CD14-positive monocyte (primary cell): ENCODE measurements at regions not wholly inside any gene's neighbourhood (a gene's known extent, or its start where the extent isn't known, plus 50 kb on each side); places are given as distances from the start of the nearest gene placed in this dataset.

Source experiments
- DNase-seq, 3 donors: peaks; one replicate each; pipeline ENCODE4 v3.0.0-alpha.2; 2011 to 2022
- H2AFZ ChIP-seq: 2 replicates; pipeline ENCODE4 v1.6.0; 2012; ENCODE audit warnings: mild to moderate bottlenecking, low read depth, low read length, inconsistent platforms; ENCODE audit not compliant: insufficient read depth, poor library complexity, severe bottlenecking
- H3K27ac ChIP-seq, 2 donors: 1 replicate in 1 of 2; 2 replicates in 1 of 2; pipeline ENCODE4 v1.5.1; 2012 to 2013; ENCODE audit warnings: low read length in 2 of 2, control low read depth in 1 of 2, inconsistent platforms in 1 of 2, low read depth in 1 of 2, mild to moderate bottlenecking in 1 of 2
- H3K27me3 ChIP-seq, 2 donors: one replicate each; pipeline versions ENCODE4 v1.6.0 to v1.6.1; 2011 to 2013; ENCODE audit warnings: low read length in 2 of 2; ENCODE audit not compliant: control insufficient read depth in 2 of 2, insufficient read depth in 2 of 2
- H3K36me3 ChIP-seq, 2 donors: replicated peaks in 1 of 2; 1 replicate in 1 of 2; 2 replicates in 1 of 2; pipeline versions ENCODE4 v1.5.1 to v1.6.1; 2012 to 2013; ENCODE audit warnings: low read length in 2 of 2, control low read depth in 1 of 2, inconsistent platforms in 1 of 2, mild to moderate bottlenecking in 1 of 2; ENCODE audit not compliant: insufficient read depth in 2 of 2, control insufficient read depth in 1 of 2
- H3K4me1 ChIP-seq, 2 donors: 1 replicate in 1 of 2; 2 replicates in 1 of 2; pipeline versions ENCODE4 v1.5.1 to v1.6.1; 2012 to 2013; ENCODE audit warnings: low read length in 2 of 2, control low read depth in 1 of 2, inconsistent platforms in 1 of 2, mild to moderate bottlenecking in 1 of 2, moderate library complexity in 1 of 2; ENCODE audit not compliant: insufficient read depth in 2 of 2, control insufficient read depth in 1 of 2
- H3K4me2 ChIP-seq: replicated peaks from 2 replicates; pipeline ENCODE3; 2012; ENCODE audit warnings: low read length, moderate library complexity, mild to moderate bottlenecking; ENCODE audit not compliant: poor library complexity, severe bottlenecking; ENCODE audit errors: extremely low read depth
- H3K4me3 ChIP-seq, 3 experiments: fragments of 200-600 bp in 1 of 3; sonication (generic) in 1 of 3; replicated peaks in 1 of 3; 1 replicate in 2 of 3; 2 replicates in 1 of 3; pipeline ENCODE4 v1.5.1; 2011 to 2013; ENCODE audit warnings: low read length in 3 of 3, mild to moderate bottlenecking in 3 of 3, control low read depth in 2 of 3, low read depth in 2 of 3, inconsistent platforms in 1 of 3, moderate library complexity in 1 of 3
- H3K79me2 ChIP-seq: 2 replicates; pipeline ENCODE4 v1.6.0; 2012; ENCODE audit warnings: mild to moderate bottlenecking, control low read depth, inconsistent platforms, low read length, moderate library complexity; ENCODE audit not compliant: insufficient read depth
- H3K9ac ChIP-seq: 2 replicates; pipeline ENCODE4 v1.6.0; 2017; ENCODE audit warnings: low read length, mild to moderate bottlenecking; ENCODE audit not compliant: insufficient read depth, poor library complexity, severe bottlenecking
- H3K9me3 ChIP-seq, 2 donors: replicated peaks in 1 of 2; 1 replicate in 1 of 2; 2 replicates in 1 of 2; pipeline versions ENCODE4 v1.5.1 to v1.6.1; 2012 to 2013; ENCODE audit warnings: low read length in 2 of 2, control low read depth in 1 of 2; ENCODE audit not compliant: control insufficient read depth in 1 of 2, insufficient read depth in 1 of 2
- H4K20me1 ChIP-seq: 2 replicates; pipeline ENCODE4 v1.6.0; 2012; ENCODE audit warnings: mild to moderate bottlenecking, low read length, control low read depth, moderate library complexity; ENCODE audit not compliant: insufficient read depth
- H3K27ac Mint-ChIP-seq, 7 donors: one replicate each; pipeline ENCODE4 v1.8.0; 2020; ENCODE audit warnings: mild to moderate bottlenecking in 7 of 7, mixed read lengths in 7 of 7, moderate library complexity in 6 of 7, inconsistent platforms in 2 of 7
- H3K27me3 Mint-ChIP-seq, 3 donors: one replicate each; pipeline ENCODE4 v1.8.0; 2021 to 2022; ENCODE audit warnings: low read depth in 3 of 3, mild to moderate bottlenecking in 3 of 3, mixed read lengths in 3 of 3, moderate library complexity in 3 of 3, inconsistent platforms in 1 of 3
- H3K36me3 Mint-ChIP-seq, 2 donors: one replicate each; pipeline ENCODE4 v1.8.0; 2020; ENCODE audit warnings: mixed read lengths in 2 of 2, inconsistent platforms in 1 of 2, mild to moderate bottlenecking in 1 of 2
- H3K4me1 Mint-ChIP-seq: one replicate; pipeline ENCODE4 v1.8.0; 2020; ENCODE audit warnings: mild to moderate bottlenecking, mixed read lengths
- H3K4me3 Mint-ChIP-seq, 2 donors: one replicate each; pipeline ENCODE4 v1.8.0; 2020; ENCODE audit warnings: mild to moderate bottlenecking in 2 of 2, mixed read lengths in 2 of 2, moderate library complexity in 1 of 2
- H3K9me3 Mint-ChIP-seq, 7 donors: one replicate each; pipeline ENCODE4 v1.8.0; 2020 to 2022; ENCODE audit warnings: mixed read lengths in 7 of 7, mild to moderate bottlenecking in 6 of 7, moderate library complexity in 6 of 7, inconsistent platforms in 2 of 7
- CTCF ChIP-seq: fragments of 200-600 bp; IDR thresholded peaks from one replicate; pipeline ENCODE4 v1.8.0; 2022; ENCODE audit warnings: antibody characterized with exemption, mild to moderate bottlenecking
- WGBS: methylation state at CpG from one replicate; pipeline ENCODE4 v1.1.5; 2013; ENCODE audit warnings: missing lambda C conversion rate; ENCODE audit not compliant: insufficient coverage; 5-methylcytosine and 5-hydroxymethylcytosine counted together
- intact Hi-C, 2 donors: fragments of 100-400 bp; cut with micrococcal nuclease; formaldehyde crosslinking; loops; one replicate each; pipeline versions ENCODE4 v1.15.0 to v1.15.1; 2023

- Histone ChIP-seq H3K4me2 (no peak overlapping the region), H3K36me3 (no peaks in the 10 kb centered on the region), H3K4me1 (no peaks in the 10 kb centered on the region), H3K9ac (no peak overlapping the region), H3K27me3 (no peaks in the 10 kb centered on the region), H3K79me2 (no peaks in the 10 kb centered on the region), H3K27ac (no peak overlapping the region), H2AFZ (no peak overlapping the region), H3K9me3 (no peaks in the 10 kb centered on the region), H3K4me3 (no peak overlapping the region), H4K20me1 (no peaks in the 10 kb centered on the region)
- no peak overlapping the region for H3K27ac Mint-ChIP-seq
- no peak overlapping the region for H3K4me3 Mint-ChIP-seq
- H3K9me3 Mint-ChIP-seq = peaks cover 0 to 2% (median 0%) of the 10 kb centered on the region in 7 donors
- intact Hi-C loops = no loop called here
- 94% methylated on average over 6 of the region's 9 CpGs for WGBS
- peaks cover 4 to 10% (median 5%) of the 10 kb centered on the region in 3 donors for H3K27me3 Mint-ChIP-seq
- no peaks in the 10 kb centered on the region for H3K36me3 Mint-ChIP-seq
- no peaks in the 10 kb centered on the region for H3K4me1 Mint-ChIP-seq
- no peak for DNase-seq
- no peak for TF ChIP-seq CTCF
These were observed 318.6 kb downstream of the FOXL1 start for GRCh38 chr16:86896976-86897375.

- Mint-ChIP-seq H3K27me3 (peaks cover 4 to 9% (median 5%) of the 10 kb centered on the region in 3 donors), H3K36me3 (no peaks in the 10 kb centered on the region), H3K9me3 (peaks cover 0 to 2% (median 0%) of the 10 kb centered on the region in 7 donors), H3K4me3 (no peak overlapping the region), H3K4me1 (no peaks in the 10 kb centered on the region), H3K27ac (no peak overlapping the region)
- Histone ChIP-seq H3K9me3 (no peaks in the 10 kb centered on the region), H4K20me1 (no peaks in the 10 kb centered on the region), H2AFZ (no peak overlapping the region), H3K9ac (no peak overlapping the region), H3K36me3 (no peaks in the 10 kb centered on the region), H3K79me2 (no peaks in the 10 kb centered on the region), H3K4me2 (no peak overlapping the region), H3K4me1 (no peaks in the 10 kb centered on the region), H3K27me3 (no peaks in the 10 kb centered on the region), H3K4me3 (no peak overlapping the region), H3K27ac (no peak overlapping the region)
- intact Hi-C loops = no loop called here
- 93% methylated on average over 8 of the region's 11 CpGs for WGBS
- TF ChIP-seq CTCF = no peak
- no peak for DNase-seq
These were observed 319.1 kb downstream of the FOXL1 start for GRCh38 chr16:86897486-86897885.
